ENCODE measurements at regions not wholly inside any gene's neighbourhood (a gene's known extent, or its start where the extent isn't known, plus 50 kb on each side); places are given as distances from the start of the nearest gene placed in this dataset.

- no peak overlapping the region for H3K27ac Mint-ChIP-seq
- H3K36me3 Mint-ChIP-seq = no peaks in the 10 kb centered on the region
- H3K9me3 Mint-ChIP-seq (ENCODE audit: low read depth) = peaks cover 10% of the 10 kb centered on the region
- H3K4me1 Mint-ChIP-seq (ENCODE audit: low read depth) = no peaks in the 10 kb centered on the region
- no peaks in the 10 kb centered on the region for H3K27me3 Mint-ChIP-seq
- H3K4me3 Mint-ChIP-seq = no peak overlapping the region
Observed at GRCh38 chr5:8280711-8281363, 411.9 kb downstream of the MTRR start.

GRCh38 chr5:8288334-8288733, 419.4 kb downstream of the MTRR start:
- Mint-ChIP-seq H3K4me3 (no peak overlapping the region), H3K4me1 (ENCODE audit: low read depth) (no peaks in the 10 kb centered on the region), H3K36me3 (no peaks in the 10 kb centered on the region), H3K27me3 (no peaks in the 10 kb centered on the region), H3K27ac (no peak overlapping the region), H3K9me3 (ENCODE audit: low read depth) (no peaks in the 10 kb centered on the region)

- Mint-ChIP-seq H3K4me1 (ENCODE audit: low read depth) (no peaks in the 10 kb centered on the region), H3K9me3 (ENCODE audit: low read depth) (no peaks in the 10 kb centered on the region), H3K36me3 (no peaks in the 10 kb centered on the region), H3K27me3 (no peaks in the 10 kb centered on the region), H3K4me3 (no peak overlapping the region), H3K27ac (no peak overlapping the region)
Observed at GRCh38 chr5:8288897-8289516, 420.1 kb downstream of the MTRR start.

GRCh38 chr5:8289779-8290178, 420.8 kb downstream of the MTRR start:
- Mint-ChIP-seq H3K9me3 (ENCODE audit: low read depth) (no peaks in the 10 kb centered on the region), H3K27ac (no peak overlapping the region), H3K4me3 (no peak overlapping the region), H3K27me3 (no peaks in the 10 kb centered on the region), H3K4me1 (ENCODE audit: low read depth) (no peaks in the 10 kb centered on the region), H3K36me3 (no peaks in the 10 kb centered on the region)

- no peak overlapping the region for H3K4me3 Mint-ChIP-seq
- H3K4me1 Mint-ChIP-seq (ENCODE audit: low read depth) = no peaks in the 10 kb centered on the region
- no peaks in the 10 kb centered on the region for H3K36me3 Mint-ChIP-seq
- H3K27me3 Mint-ChIP-seq = no peaks in the 10 kb centered on the region
- H3K9me3 Mint-ChIP-seq (ENCODE audit: low read depth) = no peaks in the 10 kb centered on the region
- no peak overlapping the region for H3K27ac Mint-ChIP-seq
Observed at GRCh38 chr5:8290721-8291120, 421.8 kb downstream of the MTRR start.

- Mint-ChIP-seq H3K27ac (no peak overlapping the region), H3K36me3 (no peaks in the 10 kb centered on the region)
Observed at GRCh38 chr5:8291641-8292040, 422.7 kb downstream of the MTRR start.

GRCh38 chr5:8295141-8295540, 426.2 kb downstream of the MTRR start:
- no peaks in the 10 kb centered on the region for H3K36me3 Mint-ChIP-seq
- peaks cover 2% of the 10 kb centered on the region for H3K9me3 Mint-ChIP-seq (ENCODE audit: low read depth)
- no peaks in the 10 kb centered on the region for H3K4me1 Mint-ChIP-seq (ENCODE audit: low read depth)

More at GRCh38 chr5:8291641-8292040, 422.7 kb downstream of the MTRR start:
- H3K9me3 Mint-ChIP-seq (ENCODE audit: low read depth) = no peaks in the 10 kb centered on the region
- H3K4me3 Mint-ChIP-seq = no peak overlapping the region
- H3K27me3 Mint-ChIP-seq = no peaks in the 10 kb centered on the region
- no peaks in the 10 kb centered on the region for H3K4me1 Mint-ChIP-seq (ENCODE audit: low read depth)

GRCh38 chr5:8299716-8300115, 430.8 kb downstream of the MTRR start:
- Mint-ChIP-seq H3K27ac (no peak overlapping the region), H3K36me3 (no peaks in the 10 kb centered on the region), H3K4me1 (ENCODE audit: low read depth) (no peaks in the 10 kb centered on the region), H3K9me3 (ENCODE audit: low read depth) (peaks cover 2% of the 10 kb centered on the region), H3K4me3 (no peak overlapping the region), H3K27me3 (no peaks in the 10 kb centered on the region)

More at GRCh38 chr5:8295141-8295540, 426.2 kb downstream of the MTRR start:
- no peak overlapping the region for H3K27ac Mint-ChIP-seq
- no peaks in the 10 kb centered on the region for H3K27me3 Mint-ChIP-seq
- H3K4me3 Mint-ChIP-seq = no peak overlapping the region

- H3K27ac Mint-ChIP-seq = no peak overlapping the region
- H3K4me1 Mint-ChIP-seq (ENCODE audit: low read depth) = no peaks in the 10 kb centered on the region
- H3K4me3 Mint-ChIP-seq = no peak overlapping the region
- H3K9me3 Mint-ChIP-seq (ENCODE audit: low read depth) = peaks cover 2% of the 10 kb centered on the region
- peaks cover 1% of the 10 kb centered on the region for H3K27me3 Mint-ChIP-seq
- H3K36me3 Mint-ChIP-seq = no peaks in the 10 kb centered on the region
Observed at GRCh38 chr5:8304341-8304740, 435.4 kb downstream of the MTRR start.

GRCh38 chr5:8306288-8306896, 437.4 kb downstream of the MTRR start:
- Mint-ChIP-seq H3K36me3 (no peaks in the 10 kb centered on the region), H3K27ac (no peak overlapping the region), H3K4me3 (no peak overlapping the region), H3K4me1 (ENCODE audit: low read depth) (no peaks in the 10 kb centered on the region), H3K9me3 (ENCODE audit: low read depth) (peaks cover 12% of the 10 kb centered on the region), H3K27me3 (peaks cover 1% of the 10 kb centered on the region)

GRCh38 chr5:8314965-8315364, 446.0 kb downstream of the MTRR start:
- Mint-ChIP-seq H3K4me1 (ENCODE audit: low read depth) (no peaks in the 10 kb centered on the region), H3K36me3 (no peaks in the 10 kb centered on the region), H3K9me3 (ENCODE audit: low read depth) (peaks cover 15% of the 10 kb centered on the region), H3K4me3 (no peak overlapping the region), H3K27me3 (no peaks in the 10 kb centered on the region), H3K27ac (no peak overlapping the region)

GRCh38 chr5:8316608-8317280, 447.8 kb downstream of the MTRR start:
- no peaks in the 10 kb centered on the region for H3K4me1 Mint-ChIP-seq (ENCODE audit: low read depth)
- no peak overlapping the region for H3K27ac Mint-ChIP-seq
- H3K27me3 Mint-ChIP-seq = no peaks in the 10 kb centered on the region
- H3K36me3 Mint-ChIP-seq = no peaks in the 10 kb centered on the region
- H3K4me3 Mint-ChIP-seq = no peak overlapping the region
- peaks cover 10% of the 10 kb centered on the region for H3K9me3 Mint-ChIP-seq (ENCODE audit: low read depth)

GRCh38 chr5:8317335-8317734, 448.4 kb downstream of the MTRR start:
- Mint-ChIP-seq H3K4me1 (ENCODE audit: low read depth) (no peaks in the 10 kb centered on the region), H3K27ac (no peak overlapping the region), H3K9me3 (ENCODE audit: low read depth) (peaks cover 10% of the 10 kb centered on the region), H3K36me3 (no peaks in the 10 kb centered on the region), H3K4me3 (no peak overlapping the region), H3K27me3 (no peaks in the 10 kb centered on the region)

- Mint-ChIP-seq H3K4me3 (no peak overlapping the region), H3K36me3 (no peaks in the 10 kb centered on the region), H3K27ac (no peak overlapping the region), H3K27me3 (no peaks in the 10 kb centered on the region), H3K4me1 (ENCODE audit: low read depth) (no peaks in the 10 kb centered on the region), H3K9me3 (ENCODE audit: low read depth) (peaks cover 10% of the 10 kb centered on the region)
Observed at GRCh38 chr5:8320244-8320643, 451.3 kb downstream of the MTRR start.

GRCh38 chr5:8321272-8321671, 452.3 kb downstream of the MTRR start:
- H3K4me3 Mint-ChIP-seq = no peak overlapping the region
- H3K27ac Mint-ChIP-seq = no peak overlapping the region
- no peaks in the 10 kb centered on the region for H3K36me3 Mint-ChIP-seq
- H3K9me3 Mint-ChIP-seq (ENCODE audit: low read depth) = peaks cover 13% of the 10 kb centered on the region
- H3K4me1 Mint-ChIP-seq (ENCODE audit: low read depth) = no peaks in the 10 kb centered on the region
- H3K27me3 Mint-ChIP-seq = peaks cover 1% of the 10 kb centered on the region

Measured in activated naive CD8-positive, alpha-beta T cell (primary cell).